ENCODE measurements at regions not wholly inside any gene's neighbourhood (a gene's known extent, or its start where the extent isn't known, plus 50 kb on each side); places are given as distances from the start of the nearest gene placed in this dataset.

GRCh38 chr2:129314120-129314519 lies 665.3 kb upstream of the RAB6C start:
- TF ChIP-seq, protein P1, sequence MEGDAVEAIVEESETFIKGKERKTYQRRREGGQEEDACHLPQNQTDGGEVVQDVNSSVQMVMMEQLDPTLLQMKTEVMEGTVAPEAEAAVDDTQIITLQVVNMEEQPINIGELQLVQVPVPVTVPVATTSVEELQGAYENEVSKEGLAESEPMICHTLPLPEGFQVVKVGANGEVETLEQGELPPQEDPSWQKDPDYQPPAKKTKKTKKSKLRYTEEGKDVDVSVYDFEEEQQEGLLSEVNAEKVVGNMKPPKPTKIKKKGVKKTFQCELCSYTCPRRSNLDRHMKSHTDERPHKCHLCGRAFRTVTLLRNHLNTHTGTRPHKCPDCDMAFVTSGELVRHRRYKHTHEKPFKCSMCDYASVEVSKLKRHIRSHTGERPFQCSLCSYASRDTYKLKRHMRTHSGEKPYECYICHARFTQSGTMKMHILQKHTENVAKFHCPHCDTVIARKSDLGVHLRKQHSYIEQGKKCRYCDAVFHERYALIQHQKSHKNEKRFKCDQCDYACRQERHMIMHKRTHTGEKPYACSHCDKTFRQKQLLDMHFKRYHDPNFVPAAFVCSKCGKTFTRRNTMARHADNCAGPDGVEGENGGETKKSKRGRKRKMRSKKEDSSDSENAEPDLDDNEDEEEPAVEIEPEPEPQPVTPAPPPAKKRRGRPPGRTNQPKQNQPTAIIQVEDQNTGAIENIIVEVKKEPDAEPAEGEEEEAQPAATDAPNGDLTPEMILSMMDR (IDR thresholded peaks at IDR 0.05) = no peak
- no peak for TF ChIP-seq POLR2A (IDR thresholded peaks at IDR 0.05)
